Adrenal gland (tissue), 5 donors: ENCODE measurements at regions not wholly inside any gene's neighbourhood (a gene's known extent, or its start where the extent isn't known, plus 50 kb on each side); places are given as distances from the start of the nearest gene placed in this dataset.

Experiments
- CTCF ChIP-seq, 6 experiments: fragments of 450-650 bp in 4 of 6; fragments of 200-600 bp in 2 of 6; sonication (generic) in 1 of 6; IDR thresholded peaks; 1 replicate in 5 of 6; 2 replicates in 1 of 6; pipeline versions ENCODE4 v1.5.1 to v1.8.0; 2016 to 2021; ENCODE audit warnings: antibody characterized with exemption in 6 of 6, mild to moderate bottlenecking in 2 of 6, moderate library complexity in 1 of 6
- POLR2A ChIP-seq, 2 donors: fragments of 450-650 bp; IDR thresholded peaks; one replicate each; pipeline ENCODE4 v1.6.1; 2017; ENCODE audit warnings: antibody characterized with exemption in 2 of 2, mild to moderate bottlenecking in 2 of 2, moderate library complexity in 1 of 2
- donor health status: DM: no; HTN: no; CAD: no.

GRCh38 chr16:86242244-86243122 lies 267.8 kb upstream of the FOXF1 start:
- TF ChIP-seq CTCF (IDR thresholded peaks at IDR 0.05): no peak
- no peak for TF ChIP-seq POLR2A (IDR thresholded peaks at IDR 0.05)
